ENCODE measurements at regions not wholly inside any gene's neighbourhood (a gene's known extent, or its start where the extent isn't known, plus 50 kb on each side); places are given as distances from the start of the nearest gene placed in this dataset.

DNA sequence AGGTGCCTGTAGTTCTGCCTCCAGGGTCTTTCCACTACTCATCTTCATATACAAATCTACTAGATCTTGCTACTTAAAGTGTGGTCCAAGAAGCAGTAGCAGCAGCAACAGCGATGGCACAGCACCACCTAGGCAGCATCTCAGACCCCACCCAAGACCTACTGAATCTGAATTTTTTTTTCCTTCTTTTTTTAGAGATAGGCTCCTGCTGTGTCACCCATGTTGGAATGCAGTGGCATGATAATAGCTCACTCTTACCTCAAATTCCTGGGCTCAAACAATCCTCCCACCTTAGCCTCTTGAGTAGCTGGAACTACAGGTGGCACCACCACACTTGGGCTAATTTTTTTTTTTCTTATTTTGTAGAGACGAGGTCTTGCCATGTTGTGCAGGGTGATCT lies 346.7 kb upstream of the TGFBR2 start:
- TF ChIP-seq POLR2A (IDR thresholded peaks at IDR 0.05), result no peak
- TF ChIP-seq, protein P1, sequence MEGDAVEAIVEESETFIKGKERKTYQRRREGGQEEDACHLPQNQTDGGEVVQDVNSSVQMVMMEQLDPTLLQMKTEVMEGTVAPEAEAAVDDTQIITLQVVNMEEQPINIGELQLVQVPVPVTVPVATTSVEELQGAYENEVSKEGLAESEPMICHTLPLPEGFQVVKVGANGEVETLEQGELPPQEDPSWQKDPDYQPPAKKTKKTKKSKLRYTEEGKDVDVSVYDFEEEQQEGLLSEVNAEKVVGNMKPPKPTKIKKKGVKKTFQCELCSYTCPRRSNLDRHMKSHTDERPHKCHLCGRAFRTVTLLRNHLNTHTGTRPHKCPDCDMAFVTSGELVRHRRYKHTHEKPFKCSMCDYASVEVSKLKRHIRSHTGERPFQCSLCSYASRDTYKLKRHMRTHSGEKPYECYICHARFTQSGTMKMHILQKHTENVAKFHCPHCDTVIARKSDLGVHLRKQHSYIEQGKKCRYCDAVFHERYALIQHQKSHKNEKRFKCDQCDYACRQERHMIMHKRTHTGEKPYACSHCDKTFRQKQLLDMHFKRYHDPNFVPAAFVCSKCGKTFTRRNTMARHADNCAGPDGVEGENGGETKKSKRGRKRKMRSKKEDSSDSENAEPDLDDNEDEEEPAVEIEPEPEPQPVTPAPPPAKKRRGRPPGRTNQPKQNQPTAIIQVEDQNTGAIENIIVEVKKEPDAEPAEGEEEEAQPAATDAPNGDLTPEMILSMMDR (IDR thresholded peaks at IDR 0.05), result no peak

Data from Peyer's patch (tissue), 4 donors.